GM12878 (cell line): ENCODE measurements at regions not wholly inside any gene's neighbourhood (a gene's known extent, or its start where the extent isn't known, plus 50 kb on each side); places are given as distances from the start of the nearest gene placed in this dataset.

Experiments
- ATAC-seq: fragments of 200-7000 bp; cut with Tn5 transposase; 3 replicates; pipeline ENCODE4 v1.9.1; 2020; ENCODE audit warnings: mild to moderate bottlenecking, moderate library complexity
- BruUV-seq: library from RNA; stranded (reverse); fragments of 400-500 nt; replicated peaks from 2 replicates; lab custom pipeline; 2021; lab: Mats Ljungman, UMichigan
- CTCF ChIA-PET: fragments of 300-600 bp; sonication (Branson Sonifier 250); formaldehyde crosslinking; extraction: SDS; loops from one replicate; lab custom pipeline; 2021; ENCODE audit warnings: inconsistent platforms; lab: Yijun Ruan, JAX
- POLR2A ChIA-PET: fragments of 350-600 bp; formaldehyde crosslinking; extraction: SDS; loops from one replicate; lab custom pipeline; 2021; ENCODE audit warnings: inconsistent platforms; lab: Charles Lee
- RAD21 ChIA-PET: fragments of 300-600 bp; sonication (Branson Sonifier 250); formaldehyde crosslinking; loops from one replicate; lab custom pipeline; 2023; ENCODE audit warnings: antibody characterized with exemption; ENCODE audit not compliant: unreplicated experiment; lab: Charles Lee
- SMC1A ChIA-PET: fragments of 300-600 bp; sonication (Branson Sonifier 250); formaldehyde crosslinking; loops from one replicate; lab custom pipeline; 2023; ENCODE audit not compliant: unreplicated experiment, uncharacterized antibody; lab: Charles Lee
- DNase-seq: peaks from one replicate; pipeline ENCODE4 v3.0.0-alpha.2; 2011; ENCODE audit warnings: low read depth, low spot score
- FAIRE-seq: peaks from 3 replicates; lab custom pipeline; 2011; peaks lifted over from hg19 to GRCh38; lab: Jason Lieb, UNC
- H2AFZ ChIP-seq: 2 replicates; pipeline ENCODE4 v1.6.0; 2011; ENCODE audit warnings: low read depth, low read length, control low read depth; ENCODE audit not compliant: control insufficient read depth
- H3K27ac ChIP-seq: 2 replicates; pipeline ENCODE4 v1.5.1; 2011; ENCODE audit warnings: control low read depth; ENCODE audit not compliant: control insufficient read depth, insufficient read depth
- H3K27me3 ChIP-seq, 2 experiments: replicated peaks in 1 of 2; 2 replicates each; pipeline versions ENCODE4 v1.6.0 to v1.6.1; 2011; ENCODE audit warnings: low read length in 1 of 2; ENCODE audit not compliant: control insufficient read depth in 2 of 2, insufficient read depth in 2 of 2
- H3K36me3 ChIP-seq, 2 experiments: 2 replicates each; pipeline ENCODE4 v1.5.1; 2011; ENCODE audit warnings: low read length in 1 of 2; ENCODE audit not compliant: control insufficient read depth in 2 of 2, insufficient read depth in 2 of 2
- H3K4me1 ChIP-seq: 2 replicates; pipeline ENCODE4 v1.6.1; 2011; ENCODE audit warnings: mild to moderate bottlenecking, low read length, moderate library complexity, mixed read lengths; ENCODE audit not compliant: control insufficient read depth, insufficient read depth
- H3K4me2 ChIP-seq: 2 replicates; pipeline ENCODE4 v1.6.0; 2011; ENCODE audit warnings: control low read depth; ENCODE audit not compliant: control insufficient read depth, insufficient read depth
- H3K4me3 ChIP-seq: fragments of 200-600 bp; sonication (generic); 2 replicates; pipeline ENCODE4 v1.5.1; 2016
- H3K79me2 ChIP-seq: 2 replicates; pipeline ENCODE4 v1.6.0; 2011; ENCODE audit warnings: low read length; ENCODE audit not compliant: control insufficient read depth, insufficient read depth
- H3K9ac ChIP-seq: 2 replicates; pipeline ENCODE4 v1.8.0; 2011; ENCODE audit warnings: low read length, control low read depth, mixed read lengths; ENCODE audit not compliant: control insufficient read depth, insufficient read depth
- H3K9me3 ChIP-seq: replicated peaks from 3 replicates; pipeline ENCODE4 v1.5.1; 2011; ENCODE audit warnings: mild to moderate bottlenecking, low read length; ENCODE audit not compliant: control insufficient read depth, insufficient read depth
- H4K20me1 ChIP-seq: 2 replicates; pipeline ENCODE4 v1.6.0; 2011; ENCODE audit not compliant: control insufficient read depth, insufficient read depth
- CHD2 ChIP-seq: IDR thresholded peaks from 2 replicates; pipeline ENCODE4 v1.6.1; 2011; ENCODE audit warnings: low read depth, low read length, improper control_type of control experiment, borderline replicate concordance
- EZH2 ChIP-seq: IDR thresholded peaks from 2 replicates; pipeline ENCODE4 v1.6.1; 2012; ENCODE audit warnings: low read depth, mild to moderate bottlenecking, control low read depth, inconsistent platforms, low read length, borderline replicate concordance; ENCODE audit not compliant: control insufficient read depth
- IKZF2 ChIP-seq, 2 experiments: fragments of 450-650 bp; IDR thresholded peaks; 2 replicates each; pipeline ENCODE4 v1.6.1; 2017; ENCODE audit warnings: mild to moderate bottlenecking in 2 of 2, moderate library complexity in 2 of 2
- JUNB ChIP-seq: IDR thresholded peaks from 2 replicates; pipeline ENCODE4 v1.6.1; 2016; ENCODE audit warnings: antibody characterized with exemption, mild to moderate bottlenecking
- PAX5 ChIP-seq: IDR thresholded peaks from 2 replicates; pipeline ENCODE4 v1.6.1; 2011; ENCODE audit warnings: low read depth, low read length, borderline replicate concordance
- TBL1XR1 ChIP-seq: IDR thresholded peaks from 2 replicates; pipeline ENCODE4 v1.6.1; 2012; ENCODE audit warnings: low read depth, low read length, improper control_type of control experiment
- WGBS: methylation state at CpG from one replicate; pipeline ENCODE4 v1.1.6; 2016; ENCODE audit warnings: low lambda C conversion rate; ENCODE audit not compliant: insufficient replicate concordance, insufficient coverage; ENCODE audit errors: missing lambda C conversion rate; 5-methylcytosine and 5-hydroxymethylcytosine counted together
- in situ Hi-C: fragments of 300-500 bp; cut with MboI; formaldehyde crosslinking; loops from 9 replicates; pipeline ENCODE4 v1.14.3; 2018; ENCODE audit warnings: mixed read lengths
- intact Hi-C: fragments of 100-400 bp; cut with micrococcal nuclease; formaldehyde crosslinking; loops from one replicate; pipeline ENCODE4 v1.14.2; 2022; ENCODE audit not compliant: unreplicated experiment
- TF ChIP-seq, protein P1 (sequence below): fragments of 450-650 bp; IDR thresholded peaks from 2 replicates; pipeline ENCODE4 v1.6.1; 2017; ENCODE audit warnings: antibody characterized with exemption, mild to moderate bottlenecking, moderate library complexity
- TF ChIP-seq, protein P2 (sequence below): fragments of 450-650 bp; IDR thresholded peaks from 2 replicates; pipeline ENCODE4 v1.6.1; 2017; ENCODE audit warnings: low read depth, mild to moderate bottlenecking, moderate library complexity
- TF ChIP-seq, protein P3 (sequence below): fragments of 450-650 bp; IDR thresholded peaks from 2 replicates; pipeline ENCODE4 v1.6.1; 2014; ENCODE audit warnings: mild to moderate bottlenecking
- TF ChIP-seq, protein P4 (sequence below): fragments of 450-650 bp; IDR thresholded peaks from 2 replicates; pipeline ENCODE4 v1.6.1; 2016; ENCODE audit warnings: mild to moderate bottlenecking
- TF ChIP-seq, protein P5 (sequence below): fragments of 450-650 bp; IDR thresholded peaks from 2 replicates; pipeline ENCODE4 v1.6.1; 2016; ENCODE audit warnings: mild to moderate bottlenecking
- TF ChIP-seq, protein P6 (sequence below): fragments of 450-650 bp; IDR thresholded peaks from 2 replicates; pipeline ENCODE4 v1.6.1; 2017; ENCODE audit warnings: mild to moderate bottlenecking, moderate library complexity

DNA sequence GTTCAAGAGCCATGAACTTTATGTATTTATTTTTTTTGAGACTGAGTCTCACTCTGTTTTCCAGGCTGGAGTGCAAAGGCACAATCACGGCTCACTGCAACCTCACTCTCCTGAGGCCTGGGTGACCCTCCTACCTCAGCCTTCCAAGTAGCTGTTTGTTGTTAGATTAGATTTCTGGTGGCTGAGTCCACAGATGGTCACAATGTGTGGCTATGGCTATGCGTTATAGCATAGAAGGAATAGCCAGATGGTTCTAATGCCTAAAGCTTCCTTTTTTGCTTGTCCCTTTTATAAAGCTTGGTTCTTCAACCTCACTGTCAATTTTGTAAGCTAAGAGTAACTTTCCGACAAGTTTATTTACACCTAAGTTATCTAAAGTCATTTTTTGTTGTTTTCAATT, 62.3 kb upstream of the FMN2 start:
- no peaks in the 10 kb centered on the region for H3K36me3 ChIP-seq
- H3K79me2 ChIP-seq, result no peaks in the 10 kb centered on the region
- BruUV-seq, result no TSS peak
- H3K9ac ChIP-seq, result no peak overlapping the region
- ChIA-PET CTCF (interaction anchor here (1.6 kb wide), 1 partner anchor 120 kb away, joined by 4 read pairs; no protein-coding TSS in a partner anchor), SMC1A (no interaction called here), POLR2A (no interaction called here), RAD21 (no interaction called here)
- in situ Hi-C loops (no loop called here), intact Hi-C loops (no loop called here)
- H3K9me3 ChIP-seq, result no peaks in the 10 kb centered on the region
- no peaks in the 10 kb centered on the region for H3K27me3 ChIP-seq
- FAIRE-seq, result no peak
- H3K4me2 ChIP-seq, result no peak overlapping the region
- no peak overlapping the region for H3K27ac ChIP-seq
- no peak overlapping the region for H2AFZ ChIP-seq
- no peak overlapping the region for H3K4me3 ChIP-seq
- WGBS, result 14% methylated on average over 3 of the region's 3 CpGs
- H4K20me1 ChIP-seq, result no peaks in the 10 kb centered on the region
- ATAC-seq, result no peak
- no peak for DNase-seq
- H3K4me1 ChIP-seq, result no peaks in the 10 kb centered on the region
- TF ChIP-seq CHD2, result no peak
- TF ChIP-seq PAX5, result no peak
- TF ChIP-seq JUNB, result no peak
- TF ChIP-seq, protein P1, sequence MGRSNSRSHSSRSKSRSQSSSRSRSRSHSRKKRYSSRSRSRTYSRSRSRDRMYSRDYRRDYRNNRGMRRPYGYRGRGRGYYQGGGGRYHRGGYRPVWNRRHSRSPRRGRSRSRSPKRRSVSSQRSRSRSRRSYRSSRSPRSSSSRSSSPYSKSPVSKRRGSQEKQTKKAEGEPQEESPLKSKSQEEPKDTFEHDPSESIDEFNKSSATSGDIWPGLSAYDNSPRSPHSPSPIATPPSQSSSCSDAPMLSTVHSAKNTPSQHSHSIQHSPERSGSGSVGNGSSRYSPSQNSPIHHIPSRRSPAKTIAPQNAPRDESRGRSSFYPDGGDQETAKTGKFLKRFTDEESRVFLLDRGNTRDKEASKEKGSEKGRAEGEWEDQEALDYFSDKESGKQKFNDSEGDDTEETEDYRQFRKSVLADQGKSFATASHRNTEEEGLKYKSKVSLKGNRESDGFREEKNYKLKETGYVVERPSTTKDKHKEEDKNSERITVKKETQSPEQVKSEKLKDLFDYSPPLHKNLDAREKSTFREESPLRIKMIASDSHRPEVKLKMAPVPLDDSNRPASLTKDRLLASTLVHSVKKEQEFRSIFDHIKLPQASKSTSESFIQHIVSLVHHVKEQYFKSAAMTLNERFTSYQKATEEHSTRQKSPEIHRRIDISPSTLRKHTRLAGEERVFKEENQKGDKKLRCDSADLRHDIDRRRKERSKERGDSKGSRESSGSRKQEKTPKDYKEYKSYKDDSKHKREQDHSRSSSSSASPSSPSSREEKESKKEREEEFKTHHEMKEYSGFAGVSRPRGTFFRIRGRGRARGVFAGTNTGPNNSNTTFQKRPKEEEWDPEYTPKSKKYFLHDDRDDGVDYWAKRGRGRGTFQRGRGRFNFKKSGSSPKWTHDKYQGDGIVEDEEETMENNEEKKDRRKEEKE, result no peak
- TF ChIP-seq, protein P2, sequence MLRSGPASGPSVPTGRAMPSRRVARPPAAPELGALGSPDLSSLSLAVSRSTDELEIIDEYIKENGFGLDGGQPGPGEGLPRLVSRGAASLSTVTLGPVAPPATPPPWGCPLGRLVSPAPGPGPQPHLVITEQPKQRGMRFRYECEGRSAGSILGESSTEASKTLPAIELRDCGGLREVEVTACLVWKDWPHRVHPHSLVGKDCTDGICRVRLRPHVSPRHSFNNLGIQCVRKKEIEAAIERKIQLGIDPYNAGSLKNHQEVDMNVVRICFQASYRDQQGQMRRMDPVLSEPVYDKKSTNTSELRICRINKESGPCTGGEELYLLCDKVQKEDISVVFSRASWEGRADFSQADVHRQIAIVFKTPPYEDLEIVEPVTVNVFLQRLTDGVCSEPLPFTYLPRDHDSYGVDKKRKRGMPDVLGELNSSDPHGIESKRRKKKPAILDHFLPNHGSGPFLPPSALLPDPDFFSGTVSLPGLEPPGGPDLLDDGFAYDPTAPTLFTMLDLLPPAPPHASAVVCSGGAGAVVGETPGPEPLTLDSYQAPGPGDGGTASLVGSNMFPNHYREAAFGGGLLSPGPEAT, result no peak
- no peak for TF ChIP-seq TBL1XR1
- TF ChIP-seq, protein P3, sequence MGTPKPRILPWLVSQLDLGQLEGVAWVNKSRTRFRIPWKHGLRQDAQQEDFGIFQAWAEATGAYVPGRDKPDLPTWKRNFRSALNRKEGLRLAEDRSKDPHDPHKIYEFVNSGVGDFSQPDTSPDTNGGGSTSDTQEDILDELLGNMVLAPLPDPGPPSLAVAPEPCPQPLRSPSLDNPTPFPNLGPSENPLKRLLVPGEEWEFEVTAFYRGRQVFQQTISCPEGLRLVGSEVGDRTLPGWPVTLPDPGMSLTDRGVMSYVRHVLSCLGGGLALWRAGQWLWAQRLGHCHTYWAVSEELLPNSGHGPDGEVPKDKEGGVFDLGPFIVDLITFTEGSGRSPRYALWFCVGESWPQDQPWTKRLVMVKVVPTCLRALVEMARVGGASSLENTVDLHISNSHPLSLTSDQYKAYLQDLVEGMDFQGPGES, result no peak
- TF ChIP-seq, protein P4, sequence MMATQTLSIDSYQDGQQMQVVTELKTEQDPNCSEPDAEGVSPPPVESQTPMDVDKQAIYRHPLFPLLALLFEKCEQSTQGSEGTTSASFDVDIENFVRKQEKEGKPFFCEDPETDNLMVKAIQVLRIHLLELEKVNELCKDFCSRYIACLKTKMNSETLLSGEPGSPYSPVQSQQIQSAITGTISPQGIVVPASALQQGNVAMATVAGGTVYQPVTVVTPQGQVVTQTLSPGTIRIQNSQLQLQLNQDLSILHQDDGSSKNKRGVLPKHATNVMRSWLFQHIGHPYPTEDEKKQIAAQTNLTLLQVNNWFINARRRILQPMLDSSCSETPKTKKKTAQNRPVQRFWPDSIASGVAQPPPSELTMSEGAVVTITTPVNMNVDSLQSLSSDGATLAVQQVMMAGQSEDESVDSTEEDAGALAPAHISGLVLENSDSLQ, result no peak
- TF ChIP-seq, protein P5, sequence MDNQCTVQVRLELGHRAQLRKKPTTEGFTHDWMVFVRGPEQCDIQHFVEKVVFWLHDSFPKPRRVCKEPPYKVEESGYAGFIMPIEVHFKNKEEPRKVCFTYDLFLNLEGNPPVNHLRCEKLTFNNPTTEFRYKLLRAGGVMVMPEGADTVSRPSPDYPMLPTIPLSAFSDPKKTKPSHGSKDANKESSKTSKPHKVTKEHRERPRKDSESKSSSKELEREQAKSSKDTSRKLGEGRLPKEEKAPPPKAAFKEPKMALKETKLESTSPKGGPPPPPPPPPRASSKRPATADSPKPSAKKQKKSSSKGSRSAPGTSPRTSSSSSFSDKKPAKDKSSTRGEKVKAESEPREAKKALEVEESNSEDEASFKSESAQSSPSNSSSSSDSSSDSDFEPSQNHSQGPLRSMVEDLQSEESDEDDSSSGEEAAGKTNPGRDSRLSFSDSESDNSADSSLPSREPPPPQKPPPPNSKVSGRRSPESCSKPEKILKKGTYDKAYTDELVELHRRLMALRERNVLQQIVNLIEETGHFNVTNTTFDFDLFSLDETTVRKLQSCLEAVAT, result no peak
- TF ChIP-seq IKZF2 (IDR thresholded peaks at IDR 0.05), result no peak
- TF ChIP-seq, protein P6, sequence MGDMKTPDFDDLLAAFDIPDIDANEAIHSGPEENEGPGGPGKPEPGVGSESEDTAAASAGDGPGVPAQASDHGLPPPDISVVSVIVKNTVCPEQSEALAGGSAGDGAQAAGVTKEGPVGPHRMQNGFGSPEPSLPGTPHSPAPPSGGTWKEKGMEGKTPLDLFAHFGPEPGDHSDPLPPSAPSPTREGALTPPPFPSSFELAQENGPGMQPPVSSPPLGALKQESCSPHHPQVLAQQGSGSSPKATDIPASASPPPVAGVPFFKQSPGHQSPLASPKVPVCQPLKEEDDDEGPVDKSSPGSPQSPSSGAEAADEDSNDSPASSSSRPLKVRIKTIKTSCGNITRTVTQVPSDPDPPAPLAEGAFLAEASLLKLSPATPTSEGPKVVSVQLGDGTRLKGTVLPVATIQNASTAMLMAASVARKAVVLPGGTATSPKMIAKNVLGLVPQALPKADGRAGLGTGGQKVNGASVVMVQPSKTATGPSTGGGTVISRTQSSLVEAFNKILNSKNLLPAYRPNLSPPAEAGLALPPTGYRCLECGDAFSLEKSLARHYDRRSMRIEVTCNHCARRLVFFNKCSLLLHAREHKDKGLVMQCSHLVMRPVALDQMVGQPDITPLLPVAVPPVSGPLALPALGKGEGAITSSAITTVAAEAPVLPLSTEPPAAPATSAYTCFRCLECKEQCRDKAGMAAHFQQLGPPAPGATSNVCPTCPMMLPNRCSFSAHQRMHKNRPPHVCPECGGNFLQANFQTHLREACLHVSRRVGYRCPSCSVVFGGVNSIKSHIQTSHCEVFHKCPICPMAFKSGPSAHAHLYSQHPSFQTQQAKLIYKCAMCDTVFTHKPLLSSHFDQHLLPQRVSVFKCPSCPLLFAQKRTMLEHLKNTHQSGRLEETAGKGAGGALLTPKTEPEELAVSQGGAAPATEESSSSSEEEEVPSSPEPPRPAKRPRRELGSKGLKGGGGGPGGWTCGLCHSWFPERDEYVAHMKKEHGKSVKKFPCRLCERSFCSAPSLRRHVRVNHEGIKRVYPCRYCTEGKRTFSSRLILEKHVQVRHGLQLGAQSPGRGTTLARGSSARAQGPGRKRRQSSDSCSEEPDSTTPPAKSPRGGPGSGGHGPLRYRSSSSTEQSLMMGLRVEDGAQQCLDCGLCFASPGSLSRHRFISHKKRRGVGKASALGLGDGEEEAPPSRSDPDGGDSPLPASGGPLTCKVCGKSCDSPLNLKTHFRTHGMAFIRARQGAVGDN, result no peak
- no peak for TF ChIP-seq EZH2
